SJCRH30 (cell line): ENCODE measurements at regions not wholly inside any gene's neighbourhood (a gene's known extent, or its start where the extent isn't known, plus 50 kb on each side); places are given as distances from the start of the nearest gene placed in this dataset.
"Not testable (repeated sequence)": the region's sequence is repeated elsewhere in the genome, so short reads cannot be mapped to it uniquely, and the experiment has no call there.

Experiments used
- DNase-seq, 2 experiments: peaks; one replicate each; pipeline ENCODE4 v3.0.0-alpha.2; 2015 to 2020
- H3K27ac ChIP-seq: fragments of 250-450 bp; sonication (Bioruptor Pico); 2 replicates; pipeline ENCODE4 v1.5.1; 2020; ENCODE audit warnings: mild to moderate bottlenecking, moderate library complexity
- H3K27me3 ChIP-seq: fragments of 250-450 bp; sonication (Bioruptor Pico); 2 replicates; pipeline ENCODE4 v1.5.1; 2020; ENCODE audit warnings: mild to moderate bottlenecking, moderate library complexity
- H3K36me3 ChIP-seq: fragments of 250-450 bp; sonication (Bioruptor Pico); 2 replicates; pipeline ENCODE4 v1.5.1; 2020; ENCODE audit warnings: mild to moderate bottlenecking, moderate library complexity
- H3K4me1 ChIP-seq: fragments of 250-450 bp; sonication (Bioruptor Pico); 2 replicates; pipeline ENCODE4 v1.5.1; 2020; ENCODE audit warnings: mild to moderate bottlenecking, moderate library complexity
- H3K4me3 ChIP-seq: fragments of 250-450 bp; sonication (Bioruptor Pico); 2 replicates; pipeline ENCODE4 v1.5.1; 2020; ENCODE audit warnings: mild to moderate bottlenecking, moderate library complexity
- H3K9me3 ChIP-seq: fragments of 250-450 bp; sonication (Bioruptor Pico); replicated peaks from 2 replicates; pipeline ENCODE4 v1.5.1; 2020; ENCODE audit warnings: mild to moderate bottlenecking, moderate library complexity

- Histone ChIP-seq H3K27ac (no peak overlapping the region), H3K4me1 (peaks cover 12% of the 10 kb centered on the region), H3K36me3 (no peaks in the 10 kb centered on the region), H3K4me3 (no peak overlapping the region), H3K27me3 (no peaks in the 10 kb centered on the region), H3K9me3 (no peaks in the 10 kb centered on the region)
- no peak for DNase-seq
Measured at GRCh38 chr3:30481241-30481640, 125.2 kb upstream of the TGFBR2 start.

GRCh38 chr3:30484229-30484628 lies 122.2 kb upstream of the TGFBR2 start:
- DNase-seq = peak; percentile 17 to 18
- not testable (repeated sequence) for H3K36me3 ChIP-seq, H3K4me3 ChIP-seq, H3K9me3 ChIP-seq, H3K27me3 ChIP-seq
- Histone ChIP-seq H3K4me1 (peaks cover 12% of the 10 kb centered on the region), H3K27ac (peak overlapping the region; percentile 60)

GRCh38 chr3:30486368-30486767 lies 120.0 kb upstream of the TGFBR2 start:
- Histone ChIP-seq H3K4me1 (peaks cover 12% of the 10 kb centered on the region), H3K36me3 (no peaks in the 10 kb centered on the region), H3K27ac (no peak overlapping the region), H3K27me3 (no peaks in the 10 kb centered on the region), H3K4me3 (no peak overlapping the region), H3K9me3 (no peaks in the 10 kb centered on the region)
- no peak for DNase-seq

GRCh38 chr3:30488070-30488756 lies 118.2 kb upstream of the TGFBR2 start:
- H3K27me3 ChIP-seq = no peaks in the 10 kb centered on the region
- peaks cover 12% of the 10 kb centered on the region for H3K4me1 ChIP-seq
- no peak overlapping the region for H3K27ac ChIP-seq
- H3K36me3 ChIP-seq = no peaks in the 10 kb centered on the region
- no peak for DNase-seq
- H3K4me3 ChIP-seq = no peak overlapping the region
- H3K9me3 ChIP-seq = no peaks in the 10 kb centered on the region

- Histone ChIP-seq H3K27me3 (no peaks in the 10 kb centered on the region), H3K4me1 (peaks cover 21% of the 10 kb centered on the region), H3K36me3 (no peaks in the 10 kb centered on the region), H3K27ac (no peak overlapping the region), H3K9me3 (no peaks in the 10 kb centered on the region), H3K4me3 (no peak overlapping the region)
- no peak for DNase-seq
Measured at GRCh38 chr3:30492322-30493192, 113.8 kb upstream of the TGFBR2 start.

- H3K9me3 ChIP-seq = no peaks in the 10 kb centered on the region
- no peak overlapping the region for H3K4me3 ChIP-seq
- H3K36me3 ChIP-seq = no peaks in the 10 kb centered on the region
- H3K27me3 ChIP-seq = no peaks in the 10 kb centered on the region
- DNase-seq = peak in 1 of 2 experiments; percentile 31
- peaks cover 21% of the 10 kb centered on the region for H3K4me1 ChIP-seq
- H3K27ac ChIP-seq = no peak overlapping the region
Measured at GRCh38 chr3:30493911-30494311, 112.5 kb upstream of the TGFBR2 start.

- peak overlapping the region; percentile 95 for H3K27ac ChIP-seq
Measured at GRCh38 chr3:30495172-30496065, 111.0 kb upstream of the TGFBR2 start.

GRCh38 chr3:30496066-30496966 lies 110.1 kb upstream of the TGFBR2 start:
- peak overlapping the region; percentile 46 for H3K4me3 ChIP-seq
- no peaks in the 10 kb centered on the region for H3K27me3 ChIP-seq
- H3K9me3 ChIP-seq = no peaks in the 10 kb centered on the region
- peak overlapping the region; percentile 95 for H3K27ac ChIP-seq
- DNase-seq = peak; percentile 75 to 86
- H3K36me3 ChIP-seq = no peaks in the 10 kb centered on the region
- H3K4me1 ChIP-seq = peaks cover 21% of the 10 kb centered on the region

More at GRCh38 chr3:30495172-30496065, 111.0 kb upstream of the TGFBR2 start:
- peak; percentile 45 to 76 for DNase-seq
- peak overlapping the region; percentile 46 for H3K4me3 ChIP-seq
- no peaks in the 10 kb centered on the region for H3K27me3 ChIP-seq
- peaks cover 21% of the 10 kb centered on the region for H3K4me1 ChIP-seq
- no peaks in the 10 kb centered on the region for H3K36me3 ChIP-seq
- no peaks in the 10 kb centered on the region for H3K9me3 ChIP-seq

- Histone ChIP-seq H3K36me3 (no peaks in the 10 kb centered on the region), H3K4me1 (peaks cover 19% of the 10 kb centered on the region), H3K9me3 (no peaks in the 10 kb centered on the region), H3K4me3 (no peak overlapping the region), H3K27me3 (no peaks in the 10 kb centered on the region), H3K27ac (no peak overlapping the region)
- no peak for DNase-seq
Measured at GRCh38 chr3:30498587-30498967, 107.8 kb upstream of the TGFBR2 start.

GRCh38 chr3:30500666-30501399 lies 105.6 kb upstream of the TGFBR2 start:
- Histone ChIP-seq H3K27me3 (no peaks in the 10 kb centered on the region), H3K4me1 (peaks cover 4% of the 10 kb centered on the region; the same call in 1 of the 2 replicates), H3K9me3 (no peaks in the 10 kb centered on the region), H3K27ac (no peak overlapping the region), H3K4me3 (no peak overlapping the region), H3K36me3 (no peaks in the 10 kb centered on the region)
- DNase-seq = no peak

- Histone ChIP-seq H3K27me3 (no peaks in the 10 kb centered on the region), H3K36me3 (no peaks in the 10 kb centered on the region), H3K4me3 (no peak overlapping the region), H3K4me1 (peaks cover 4% of the 10 kb centered on the region; the same call in 1 of the 2 replicates), H3K9me3 (no peaks in the 10 kb centered on the region), H3K27ac (no peak overlapping the region)
- no peak for DNase-seq
Measured at GRCh38 chr3:30501526-30501925, 104.9 kb upstream of the TGFBR2 start.

GRCh38 chr3:30502051-30502741 lies 104.2 kb upstream of the TGFBR2 start:
- DNase-seq = no peak
- Histone ChIP-seq H3K4me1 (peaks cover 2% of the 10 kb centered on the region; the same call in 1 of the 2 replicates), H3K9me3 (no peaks in the 10 kb centered on the region), H3K4me3 (no peak overlapping the region), H3K27ac (no peak overlapping the region), H3K36me3 (no peaks in the 10 kb centered on the region), H3K27me3 (no peaks in the 10 kb centered on the region)

- H3K36me3 ChIP-seq = no peaks in the 10 kb centered on the region
- no peaks in the 10 kb centered on the region for H3K27me3 ChIP-seq
- no peaks in the 10 kb centered on the region; the same call in 1 of the 2 replicates for H3K4me1 ChIP-seq
- no peaks in the 10 kb centered on the region for H3K9me3 ChIP-seq
- H3K27ac ChIP-seq = no peak overlapping the region
- no peak overlapping the region for H3K4me3 ChIP-seq
- no peak for DNase-seq
Measured at GRCh38 chr3:30502742-30503073, 103.7 kb upstream of the TGFBR2 start.
